ACC112 (cell line): ENCODE measurements at regions not wholly inside any gene's neighbourhood (a gene's known extent, or its start where the extent isn't known, plus 50 kb on each side); places are given as distances from the start of the nearest gene placed in this dataset.

ENCODE experiments used
- H2AFZ ChIP-seq: fragments of 200-600 bp; sonication (generic); one replicate; pipeline ENCODE4 v1.6.0; 2017; ENCODE audit warnings: antibody characterized with exemption, low read length; ENCODE audit not compliant: unreplicated experiment
- H3K27ac ChIP-seq: fragments of 200-600 bp; sonication (generic); 2 replicates; pipeline ENCODE4 v1.5.1; 2014; ENCODE audit warnings: low read depth, mild to moderate bottlenecking, antibody characterized with exemption, low read length, moderate library complexity
- H3K27me3 ChIP-seq: fragments of 200-600 bp; sonication (generic); 2 replicates; pipeline ENCODE4 v1.6.1; 2014; ENCODE audit warnings: mild to moderate bottlenecking, antibody characterized with exemption, low read length, moderate library complexity, mixed read lengths; ENCODE audit not compliant: insufficient read depth
- H3K36me3 ChIP-seq: fragments of 200-600 bp; sonication (generic); 2 replicates; pipeline ENCODE4 v1.6.1; 2016; ENCODE audit warnings: mild to moderate bottlenecking, antibody characterized with exemption, low read length, moderate library complexity, mixed read lengths; ENCODE audit not compliant: insufficient read depth
- H3K4me1 ChIP-seq: fragments of 200-600 bp; sonication (generic); one replicate; pipeline ENCODE4 v1.6.1; 2016; ENCODE audit warnings: low read length, mixed read lengths; ENCODE audit not compliant: insufficient read depth, unreplicated experiment, control insufficient read depth
- H3K4me3 ChIP-seq: fragments of 200-600 bp; sonication (generic); 2 replicates; pipeline ENCODE4 v1.5.1; 2014; ENCODE audit warnings: mild to moderate bottlenecking, low read depth, low read length
- H3K79me2 ChIP-seq: fragments of 200-600 bp; sonication (generic); one replicate; pipeline ENCODE4 v1.6.0; 2016; ENCODE audit warnings: low read length; ENCODE audit not compliant: control insufficient read depth, unreplicated experiment, insufficient read depth

DNA sequence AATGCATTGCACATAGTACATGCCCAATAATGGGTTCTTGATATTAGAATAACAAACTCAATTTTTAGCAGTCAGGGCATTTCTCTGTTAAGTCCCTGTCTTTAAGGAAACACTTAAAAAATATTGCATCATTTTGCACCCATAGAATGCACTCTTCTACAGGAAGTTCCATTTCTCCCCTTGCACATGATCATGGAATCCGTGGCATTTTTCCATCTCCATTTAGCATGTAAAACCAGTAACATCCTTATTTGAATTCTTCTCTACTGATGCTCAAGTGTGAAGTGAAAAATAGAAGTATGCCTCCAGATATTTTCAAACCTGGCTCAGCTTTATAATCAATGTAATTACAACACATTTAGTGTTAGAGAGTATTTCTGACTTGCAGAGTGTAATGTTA is 192.8 kb downstream of the RWDD3 start:
- Histone ChIP-seq H3K27me3 (no peaks in the 10 kb centered on the region), H3K4me1 (no peaks in the 10 kb centered on the region), H3K36me3 (no peaks in the 10 kb centered on the region), H3K27ac (no peak overlapping the region), H3K79me2 (no peaks in the 10 kb centered on the region), H2AFZ (no peak overlapping the region), H3K4me3 (no peak overlapping the region)

DNA sequence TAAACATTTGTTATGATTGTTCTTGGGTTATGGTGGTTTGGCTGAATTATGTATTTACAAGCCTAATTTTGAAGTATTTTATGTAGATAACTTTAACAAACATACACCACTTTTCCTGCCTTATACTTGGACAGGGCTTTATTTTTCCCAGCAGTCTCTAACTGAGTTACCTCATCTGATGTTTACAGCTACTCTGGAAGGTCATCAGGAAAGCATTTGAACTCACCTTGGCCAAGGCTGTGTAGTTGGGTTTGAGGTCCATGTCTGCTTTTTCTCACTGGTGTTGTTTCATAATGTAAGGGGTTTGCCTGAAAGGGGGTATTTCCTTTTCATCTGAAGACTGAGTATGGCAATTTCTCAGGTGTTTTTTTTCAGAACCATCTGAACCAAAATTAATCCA is 193.5 kb downstream of the RWDD3 start:
- H3K79me2 ChIP-seq = no peaks in the 10 kb centered on the region
- H3K36me3 ChIP-seq = no peaks in the 10 kb centered on the region
- H3K27ac ChIP-seq = no peak overlapping the region
- no peaks in the 10 kb centered on the region for H3K27me3 ChIP-seq
- no peak overlapping the region for H2AFZ ChIP-seq
- no peak overlapping the region for H3K4me3 ChIP-seq
- H3K4me1 ChIP-seq = no peaks in the 10 kb centered on the region

DNA sequence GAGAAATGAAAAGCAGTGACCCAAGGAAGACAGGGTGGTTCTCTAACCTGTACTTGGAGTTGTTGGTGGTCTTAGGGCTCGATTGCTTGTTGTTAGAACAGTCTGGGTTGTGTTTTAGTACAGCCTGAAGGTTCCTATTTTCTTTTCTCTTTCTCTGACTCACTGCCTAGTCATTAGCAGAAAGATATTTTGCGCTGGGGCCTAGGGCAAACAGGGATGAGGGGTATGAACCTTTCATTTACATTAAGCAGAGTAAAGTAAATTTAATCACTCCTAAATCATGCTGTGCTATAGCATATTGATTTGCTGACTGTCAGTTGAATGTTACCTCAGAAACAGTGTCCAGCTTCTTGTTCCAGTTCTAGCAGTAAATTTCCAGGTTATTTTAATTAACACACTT is 197.2 kb downstream of the RWDD3 start:
- Histone ChIP-seq H2AFZ (no peak overlapping the region), H3K79me2 (no peaks in the 10 kb centered on the region), H3K4me3 (no peak overlapping the region), H3K27ac (no peak overlapping the region), H3K4me1 (no peaks in the 10 kb centered on the region), H3K27me3 (no peaks in the 10 kb centered on the region; the same call in 1 of the 2 replicates), H3K36me3 (no peaks in the 10 kb centered on the region)

DNA sequence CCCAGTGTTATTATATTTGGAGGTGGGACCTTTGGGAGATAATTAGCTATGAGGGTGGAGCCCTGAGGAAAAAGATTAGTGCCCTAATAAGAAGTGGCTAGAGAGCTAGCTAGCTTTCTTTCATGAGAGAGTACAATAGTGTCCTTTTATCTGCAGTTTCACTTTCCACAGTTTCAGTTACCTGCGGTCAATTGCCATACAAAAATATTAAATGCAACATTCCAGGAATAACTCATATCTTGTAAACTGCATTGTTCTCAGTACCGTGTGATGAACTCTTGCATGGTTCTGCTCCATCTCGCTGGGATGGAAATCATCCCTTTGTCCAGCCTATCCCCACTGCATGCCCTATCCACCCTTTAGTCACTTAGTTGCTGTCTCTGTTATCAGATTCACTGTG is 201.6 kb downstream of the RWDD3 start:
- H3K4me1 ChIP-seq = no peaks in the 10 kb centered on the region
- no peak overlapping the region for H3K4me3 ChIP-seq
- H3K79me2 ChIP-seq = no peaks in the 10 kb centered on the region
- H3K36me3 ChIP-seq = no peaks in the 10 kb centered on the region
- H2AFZ ChIP-seq = no peak overlapping the region
- H3K27me3 ChIP-seq = no peaks in the 10 kb centered on the region; the same call in 1 of the 2 replicates
- H3K27ac ChIP-seq = no peak overlapping the region

DNA sequence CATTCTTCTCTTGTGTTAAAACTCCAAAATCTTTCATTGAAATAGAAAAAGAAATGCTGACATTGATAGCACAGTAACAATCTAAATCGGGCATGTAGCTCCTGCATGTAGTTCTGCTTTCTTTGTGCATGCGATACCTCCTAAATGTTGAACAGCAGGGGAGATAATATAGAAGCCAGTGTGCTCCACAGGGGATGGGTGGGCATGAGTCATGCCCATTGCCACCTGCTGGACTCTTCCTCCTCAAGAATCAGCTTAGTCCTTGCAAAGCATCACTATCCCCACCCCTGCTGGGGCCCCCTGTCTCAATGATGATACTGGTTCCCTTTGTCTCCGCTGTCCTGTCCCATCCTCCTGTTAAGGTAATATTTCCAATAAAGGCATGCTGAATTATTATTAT is 203.0 kb downstream of the RWDD3 start:
- no peak overlapping the region for H3K4me3 ChIP-seq
- no peak overlapping the region for H2AFZ ChIP-seq
- no peaks in the 10 kb centered on the region; the same call in 1 of the 2 replicates for H3K27me3 ChIP-seq
- H3K79me2 ChIP-seq = no peaks in the 10 kb centered on the region
- H3K4me1 ChIP-seq = no peaks in the 10 kb centered on the region
- H3K36me3 ChIP-seq = no peaks in the 10 kb centered on the region
- no peak overlapping the region for H3K27ac ChIP-seq

DNA sequence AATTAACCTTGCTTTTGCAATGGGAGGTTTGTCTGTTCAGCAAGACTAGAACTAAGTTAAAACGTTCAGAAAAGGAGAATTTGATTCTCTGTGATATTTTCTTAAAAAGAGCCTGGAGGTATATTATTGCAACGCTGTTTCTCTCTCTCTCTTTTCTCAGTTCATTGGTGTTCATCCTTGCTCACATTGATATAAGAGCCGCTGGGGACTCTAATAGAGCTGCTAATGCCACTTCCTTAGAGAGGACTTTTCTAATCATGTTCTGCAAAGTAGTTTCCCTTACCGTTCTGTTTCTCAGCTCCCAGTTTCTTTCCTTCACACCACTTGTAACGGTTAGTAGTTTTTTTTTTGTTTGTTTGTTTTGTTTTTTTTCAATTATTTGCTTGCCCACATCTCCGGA is 203.8 kb downstream of the RWDD3 start:
- H3K27ac ChIP-seq = no peak overlapping the region
- no peaks in the 10 kb centered on the region for H3K4me1 ChIP-seq
- no peaks in the 10 kb centered on the region for H3K36me3 ChIP-seq
- no peak overlapping the region for H2AFZ ChIP-seq
- no peaks in the 10 kb centered on the region for H3K79me2 ChIP-seq
- no peak overlapping the region for H3K4me3 ChIP-seq
- no peaks in the 10 kb centered on the region; the same call in 1 of the 2 replicates for H3K27me3 ChIP-seq

DNA sequence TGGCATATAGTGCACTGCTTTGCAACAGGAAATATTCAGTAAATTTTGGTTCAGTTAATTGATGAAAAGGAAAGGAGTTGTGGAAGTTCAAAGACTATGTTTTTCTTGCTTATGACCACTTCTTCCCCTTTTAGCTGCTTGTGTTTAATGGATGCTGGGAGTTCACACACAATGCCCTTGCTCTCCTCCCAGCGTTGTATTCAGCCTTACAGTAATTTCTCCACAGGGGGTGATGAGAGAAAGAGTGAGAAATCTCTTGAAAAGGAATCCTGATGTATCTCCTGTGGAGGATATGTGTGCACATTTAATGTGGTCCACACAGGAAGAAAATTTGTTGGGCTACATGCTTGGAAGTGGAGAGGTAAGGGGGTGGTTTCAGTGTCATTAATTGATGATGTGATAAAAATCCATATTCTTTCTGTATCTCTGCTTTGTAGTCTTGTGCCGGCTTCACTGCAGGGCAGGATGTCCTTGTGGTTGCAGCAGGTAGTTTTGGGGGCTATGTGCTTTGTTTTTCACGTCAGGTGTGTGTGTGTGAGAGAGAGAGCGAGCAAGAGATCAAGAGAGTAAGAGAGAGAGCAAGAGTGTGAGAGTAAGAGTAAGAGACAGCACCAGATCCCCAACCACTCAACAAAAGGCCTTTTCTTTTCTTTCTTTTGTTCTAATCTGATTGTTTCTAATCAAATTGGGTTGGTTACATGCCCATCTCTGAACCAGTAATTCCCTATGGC is 204.4 kb downstream of the RWDD3 start:
- Histone ChIP-seq H3K36me3 (no peaks in the 10 kb centered on the region), H2AFZ (no peak overlapping the region), H3K4me3 (no peak overlapping the region), H3K27me3 (no peaks in the 10 kb centered on the region), H3K4me1 (no peaks in the 10 kb centered on the region), H3K27ac (no peak overlapping the region), H3K79me2 (no peaks in the 10 kb centered on the region)

DNA sequence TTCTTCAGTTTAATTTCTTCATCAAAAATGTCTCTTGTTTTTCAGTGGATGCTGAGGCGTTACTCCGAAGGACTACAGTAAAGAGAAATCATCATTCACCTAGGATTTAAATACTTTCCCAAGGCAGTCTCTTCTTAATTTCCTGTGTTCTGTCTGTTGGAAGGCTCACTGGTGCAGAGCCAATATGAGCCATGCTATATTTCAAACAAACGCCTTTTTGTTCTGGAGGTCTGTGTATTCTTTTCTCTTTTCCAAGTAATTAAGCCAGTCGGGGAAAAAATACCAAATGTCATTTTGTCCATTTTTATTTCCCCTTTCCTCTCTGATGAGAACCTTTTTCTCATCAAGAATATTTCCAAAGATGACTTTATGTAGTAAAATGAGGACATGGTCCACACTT is 206.5 kb downstream of the RWDD3 start:
- H2AFZ ChIP-seq = no peak overlapping the region
- H3K27me3 ChIP-seq = no peaks in the 10 kb centered on the region
- no peaks in the 10 kb centered on the region for H3K36me3 ChIP-seq
- H3K4me1 ChIP-seq = no peaks in the 10 kb centered on the region
- no peak overlapping the region for H3K27ac ChIP-seq
- no peaks in the 10 kb centered on the region for H3K79me2 ChIP-seq
- no peak overlapping the region for H3K4me3 ChIP-seq

DNA sequence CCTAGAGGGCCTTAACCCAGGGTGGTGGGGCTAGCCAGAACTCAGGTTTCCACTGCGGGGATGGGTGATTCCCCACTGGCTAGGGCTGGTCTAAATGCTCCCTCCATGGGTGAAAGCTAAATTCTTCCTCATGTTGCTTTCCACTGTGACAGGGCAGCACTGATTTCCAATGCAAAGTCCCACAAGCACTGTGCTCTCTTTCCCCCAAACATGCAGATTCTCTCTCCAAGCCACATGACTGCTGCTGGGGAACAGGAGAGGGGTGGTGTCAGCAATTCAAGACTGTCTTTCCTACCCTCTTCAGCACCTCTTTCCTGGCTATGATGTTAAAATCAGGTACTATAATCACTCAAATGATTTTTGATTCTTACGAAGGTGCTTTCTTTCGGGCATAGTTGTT is 215.5 kb downstream of the RWDD3 start:
- Histone ChIP-seq H3K27me3 (no peaks in the 10 kb centered on the region), H3K4me1 (no peaks in the 10 kb centered on the region), H3K79me2 (no peaks in the 10 kb centered on the region), H3K4me3 (no peak overlapping the region), H3K36me3 (no peaks in the 10 kb centered on the region), H3K27ac (no peak overlapping the region), H2AFZ (no peak overlapping the region)

DNA sequence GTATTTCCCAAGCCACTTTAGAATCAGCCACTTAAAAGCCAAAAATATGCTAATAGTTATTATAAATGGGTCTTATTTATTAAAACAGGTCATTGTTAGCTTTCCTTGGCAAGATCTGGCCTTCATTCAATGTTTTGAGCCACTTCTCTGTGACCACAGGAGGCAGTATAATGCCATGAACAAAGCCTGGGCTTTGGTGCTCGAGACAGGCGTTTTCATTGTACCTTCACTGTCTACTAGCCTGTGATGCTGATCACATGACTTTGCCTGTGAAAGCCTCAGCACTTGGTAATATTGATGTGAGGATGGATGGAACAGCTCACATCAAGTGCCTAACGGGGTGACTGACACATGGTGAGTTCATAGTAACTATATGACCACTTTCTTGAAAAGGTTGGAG is 217.0 kb downstream of the RWDD3 start:
- H3K4me3 ChIP-seq = no peak overlapping the region

DNA sequence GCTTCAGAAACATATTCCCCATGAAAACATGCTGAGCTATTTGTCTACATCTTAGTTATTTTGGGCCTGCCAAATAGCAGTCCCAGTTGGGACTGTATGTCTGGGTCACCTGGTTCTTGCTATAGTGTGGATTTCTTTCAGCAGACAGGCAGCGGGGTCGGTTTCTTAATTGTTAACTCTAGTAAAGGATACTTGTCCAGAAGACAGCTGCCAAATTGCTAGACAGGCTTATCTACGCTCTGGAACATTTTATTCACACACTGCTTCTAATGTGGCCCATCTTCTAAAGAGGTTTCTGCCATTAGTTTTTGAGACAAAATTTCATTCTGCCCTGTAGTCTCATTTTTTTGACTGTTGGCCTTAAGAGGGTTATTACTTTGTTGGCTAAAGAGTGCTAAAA is 217.9 kb downstream of the RWDD3 start:
- Histone ChIP-seq H3K4me1 (no peaks in the 10 kb centered on the region), H3K27me3 (no peaks in the 10 kb centered on the region), H3K79me2 (no peaks in the 10 kb centered on the region), H3K4me3 (no peak overlapping the region), H2AFZ (no peak overlapping the region), H3K36me3 (no peaks in the 10 kb centered on the region), H3K27ac (no peak overlapping the region)

More for the DNA sequence above, 217.0 kb downstream of the RWDD3 start:
- Histone ChIP-seq H3K4me1 (no peaks in the 10 kb centered on the region), H3K27ac (no peak overlapping the region), H3K27me3 (no peaks in the 10 kb centered on the region), H3K36me3 (no peaks in the 10 kb centered on the region), H3K79me2 (no peaks in the 10 kb centered on the region), H2AFZ (no peak overlapping the region)
